ENCODE measurements at regions not wholly inside any gene's neighbourhood (a gene's known extent, or its start where the extent isn't known, plus 50 kb on each side); places are given as distances from the start of the nearest gene placed in this dataset.
A peak's percentile ranks its signal among the peaks of the same experiment; 100 is the strongest.

GRCh38 chr13:64938660-64939059, 2291.5 kb downstream of the PCDH9 start:
- H3K27ac Mint-ChIP-seq (ENCODE audit: unreplicated experiment), result peak overlapping the region; percentile 71
- DNase-seq (ENCODE audit: extremely low spot score, unreplicated experiment), result no peak
- H3K4me3 Mint-ChIP-seq (ENCODE audit: unreplicated experiment), result no peak overlapping the region
- H3K4me1 Mint-ChIP-seq (ENCODE audit: unreplicated experiment), result peaks cover 22% of the 10 kb centered on the region
- no peak for TF ChIP-seq CTCF (IDR thresholded peaks at IDR 0.05)
- H3K9me3 Mint-ChIP-seq (ENCODE audit: unreplicated experiment), result no peaks in the 10 kb centered on the region
- no peaks in the 10 kb centered on the region for H3K27me3 Mint-ChIP-seq (ENCODE audit: unreplicated experiment)
- H3K36me3 Mint-ChIP-seq (ENCODE audit: unreplicated experiment), result no peaks in the 10 kb centered on the region

- peaks cover 22% of the 10 kb centered on the region for H3K4me1 Mint-ChIP-seq (ENCODE audit: unreplicated experiment)
- no peaks in the 10 kb centered on the region for H3K36me3 Mint-ChIP-seq (ENCODE audit: unreplicated experiment)
- H3K27me3 Mint-ChIP-seq (ENCODE audit: unreplicated experiment), result no peaks in the 10 kb centered on the region
Observed at GRCh38 chr13:64937302-64937701, 2292.8 kb downstream of the PCDH9 start.

GRCh38 chr13:64936879-64937278, 2293.3 kb downstream of the PCDH9 start:
- H3K36me3 Mint-ChIP-seq (ENCODE audit: unreplicated experiment), result no peaks in the 10 kb centered on the region
- TF ChIP-seq CTCF (IDR thresholded peaks at IDR 0.05), result no peak
- H3K27me3 Mint-ChIP-seq (ENCODE audit: unreplicated experiment), result no peaks in the 10 kb centered on the region
- H3K27ac Mint-ChIP-seq (ENCODE audit: unreplicated experiment), result peak overlapping the region; percentile 23
- DNase-seq (ENCODE audit: extremely low spot score, unreplicated experiment), result no peak
- no peaks in the 10 kb centered on the region for H3K9me3 Mint-ChIP-seq (ENCODE audit: unreplicated experiment)
- H3K4me1 Mint-ChIP-seq (ENCODE audit: unreplicated experiment), result peaks cover 22% of the 10 kb centered on the region
- H3K4me3 Mint-ChIP-seq (ENCODE audit: unreplicated experiment), result no peak overlapping the region

More at GRCh38 chr13:64937302-64937701, 2292.8 kb downstream of the PCDH9 start:
- no peak for DNase-seq (ENCODE audit: extremely low spot score, unreplicated experiment)
- Mint-ChIP-seq H3K27ac (ENCODE audit: unreplicated experiment) (peak overlapping the region; percentile 23), H3K9me3 (ENCODE audit: unreplicated experiment) (no peaks in the 10 kb centered on the region), H3K4me3 (ENCODE audit: unreplicated experiment) (no peak overlapping the region)
- TF ChIP-seq CTCF (IDR thresholded peaks at IDR 0.05), result no peak

- no peaks in the 10 kb centered on the region for H3K9me3 Mint-ChIP-seq (ENCODE audit: unreplicated experiment)
- DNase-seq (ENCODE audit: extremely low spot score, unreplicated experiment), result no peak
- peaks cover 22% of the 10 kb centered on the region for H3K4me1 Mint-ChIP-seq (ENCODE audit: unreplicated experiment)
- TF ChIP-seq CTCF (IDR thresholded peaks at IDR 0.05), result no peak
- H3K36me3 Mint-ChIP-seq (ENCODE audit: unreplicated experiment), result no peaks in the 10 kb centered on the region
- no peaks in the 10 kb centered on the region for H3K27me3 Mint-ChIP-seq (ENCODE audit: unreplicated experiment)
- no peak overlapping the region for H3K4me3 Mint-ChIP-seq (ENCODE audit: unreplicated experiment)
- H3K27ac Mint-ChIP-seq (ENCODE audit: unreplicated experiment), result no peak overlapping the region
Observed at GRCh38 chr13:64935441-64935840, 2294.7 kb downstream of the PCDH9 start.

GRCh38 chr13:64934569-64935362, 2295.4 kb downstream of the PCDH9 start:
- Mint-ChIP-seq H3K4me1 (ENCODE audit: unreplicated experiment) (peaks cover 25% of the 10 kb centered on the region), H3K9me3 (ENCODE audit: unreplicated experiment) (no peaks in the 10 kb centered on the region), H3K27me3 (ENCODE audit: unreplicated experiment) (no peaks in the 10 kb centered on the region), H3K4me3 (ENCODE audit: unreplicated experiment) (no peak overlapping the region), H3K27ac (ENCODE audit: unreplicated experiment) (no peak overlapping the region), H3K36me3 (ENCODE audit: unreplicated experiment) (no peaks in the 10 kb centered on the region)
- TF ChIP-seq CTCF (IDR thresholded peaks at IDR 0.05), result no peak
- DNase-seq (ENCODE audit: extremely low spot score, unreplicated experiment), result no peak
